Erythroblast (primary cell): ENCODE measurements at regions not wholly inside any gene's neighbourhood (a gene's known extent, or its start where the extent isn't known, plus 50 kb on each side); places are given as distances from the start of the nearest gene placed in this dataset.

Experiments used
- GATA1 ChIP-seq: IDR thresholded peaks from 2 replicates; pipeline ENCODE4 v1.6.1; 2011; ENCODE audit warnings: low read depth, mild to moderate bottlenecking, control low read depth, low read length, moderate library complexity
- POLR2A ChIP-seq: IDR thresholded peaks from 2 replicates; pipeline ENCODE4 v1.6.1; 2011; ENCODE audit warnings: mild to moderate bottlenecking, low read length

DNA sequence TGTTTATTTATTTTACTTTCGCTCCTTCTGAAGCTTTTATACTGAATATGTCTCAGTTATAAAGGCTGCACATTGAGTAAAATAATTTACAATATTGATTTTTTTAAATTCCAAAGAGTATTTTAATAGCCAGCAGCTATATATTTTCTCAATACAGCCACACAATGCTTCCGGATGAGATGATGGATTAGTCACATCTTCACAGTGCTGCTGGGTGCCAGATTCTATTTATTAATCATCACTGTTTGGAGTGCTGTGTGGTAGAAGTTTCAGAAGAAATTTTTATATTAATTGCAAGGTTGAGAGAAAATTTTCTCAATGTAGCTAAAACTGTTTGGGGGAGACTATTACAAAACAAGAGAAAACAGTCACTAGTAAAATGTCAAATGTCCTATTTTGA is 989.8 kb downstream of the TLE4 start:
- TF ChIP-seq POLR2A (no peak), GATA1 (no peak)
